ENCODE measurements at regions not wholly inside any gene's neighbourhood (a gene's known extent, or its start where the extent isn't known, plus 50 kb on each side); places are given as distances from the start of the nearest gene placed in this dataset.

DNA sequence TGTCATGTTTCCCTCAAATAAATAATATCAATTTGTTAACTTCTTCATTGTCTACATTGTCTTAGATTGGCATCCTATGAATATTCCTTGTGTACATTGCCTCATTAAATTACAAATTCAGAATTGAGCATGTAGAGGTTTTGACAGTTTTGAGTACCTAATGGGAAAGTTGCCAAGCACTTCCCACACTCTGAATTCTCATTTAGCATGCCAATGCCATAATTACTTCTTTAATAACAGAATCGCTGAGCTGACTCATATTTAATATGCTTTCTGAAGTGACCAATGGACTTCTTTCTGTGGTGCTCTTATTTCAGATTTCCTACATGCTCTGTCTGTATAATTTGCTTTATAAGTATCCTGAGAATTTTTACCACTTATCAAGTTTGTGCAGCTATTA lies 114.4 kb upstream of the NOL4 start:
- H3K4me3 ChIP-seq (ENCODE audit: low read depth, low read length) = no peak overlapping the region
- TF ChIP-seq, protein P1, sequence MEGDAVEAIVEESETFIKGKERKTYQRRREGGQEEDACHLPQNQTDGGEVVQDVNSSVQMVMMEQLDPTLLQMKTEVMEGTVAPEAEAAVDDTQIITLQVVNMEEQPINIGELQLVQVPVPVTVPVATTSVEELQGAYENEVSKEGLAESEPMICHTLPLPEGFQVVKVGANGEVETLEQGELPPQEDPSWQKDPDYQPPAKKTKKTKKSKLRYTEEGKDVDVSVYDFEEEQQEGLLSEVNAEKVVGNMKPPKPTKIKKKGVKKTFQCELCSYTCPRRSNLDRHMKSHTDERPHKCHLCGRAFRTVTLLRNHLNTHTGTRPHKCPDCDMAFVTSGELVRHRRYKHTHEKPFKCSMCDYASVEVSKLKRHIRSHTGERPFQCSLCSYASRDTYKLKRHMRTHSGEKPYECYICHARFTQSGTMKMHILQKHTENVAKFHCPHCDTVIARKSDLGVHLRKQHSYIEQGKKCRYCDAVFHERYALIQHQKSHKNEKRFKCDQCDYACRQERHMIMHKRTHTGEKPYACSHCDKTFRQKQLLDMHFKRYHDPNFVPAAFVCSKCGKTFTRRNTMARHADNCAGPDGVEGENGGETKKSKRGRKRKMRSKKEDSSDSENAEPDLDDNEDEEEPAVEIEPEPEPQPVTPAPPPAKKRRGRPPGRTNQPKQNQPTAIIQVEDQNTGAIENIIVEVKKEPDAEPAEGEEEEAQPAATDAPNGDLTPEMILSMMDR (IDR thresholded peaks at IDR 0.05; ENCODE audit: low read depth, low read length, missing control alignments) = no peak
- in situ Hi-C loops (cut with HindIII; ENCODE audit: low sequenced_read_pairs) = no loop called here
- DNase-seq (ENCODE audit: low read depth) = no peak

DNA sequence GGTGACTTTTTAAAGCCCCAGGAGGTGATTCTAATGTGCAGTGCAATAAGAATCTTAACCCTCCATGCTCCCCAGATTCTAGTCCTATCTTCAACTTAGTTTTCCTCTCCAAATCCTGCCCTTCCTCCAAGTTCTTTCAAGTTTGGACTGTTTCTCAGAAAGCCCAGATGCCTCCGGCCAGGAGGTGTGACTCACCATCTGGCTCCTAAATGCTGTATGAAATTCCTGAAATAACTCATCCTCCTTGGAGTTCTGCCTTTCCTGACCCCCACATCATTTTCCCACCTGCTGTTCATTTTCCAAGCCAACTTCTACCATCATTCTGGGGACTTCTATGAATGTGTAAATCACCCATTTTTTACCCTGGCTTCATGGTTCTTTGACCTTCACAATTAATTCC lies 118.2 kb upstream of the NOL4 start:
- DNase-seq (ENCODE audit: low read depth) = peak; percentile 85
- no peak overlapping the region for H3K4me3 ChIP-seq (ENCODE audit: low read depth, low read length)
- TF ChIP-seq, protein P1 (IDR thresholded peaks at IDR 0.05; ENCODE audit: low read depth, low read length, missing control alignments) = no peak
- in situ Hi-C loops (cut with HindIII; ENCODE audit: low sequenced_read_pairs) = no loop called here

DNA sequence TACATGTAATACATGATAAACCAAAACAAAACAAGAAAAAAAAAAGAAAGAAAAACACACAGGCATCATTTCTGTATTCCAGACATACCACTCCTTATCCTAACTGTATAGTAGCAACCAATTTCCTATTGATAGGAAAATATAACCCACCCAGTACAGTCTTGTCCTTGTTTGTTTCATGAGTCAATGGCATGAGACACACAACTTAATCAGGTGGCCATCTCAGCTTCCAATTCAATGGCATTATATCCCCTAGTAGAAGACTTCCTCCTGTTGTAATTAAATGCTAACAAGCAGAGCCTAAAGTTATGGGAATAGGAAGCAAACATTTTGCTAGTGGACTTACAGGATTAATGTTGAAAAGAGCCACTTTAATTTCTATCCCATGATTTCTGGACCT lies 121.0 kb upstream of the NOL4 start:
- TF ChIP-seq, protein P1 (IDR thresholded peaks at IDR 0.05; ENCODE audit: low read depth, low read length, missing control alignments) = no peak
- no peak overlapping the region for H3K4me3 ChIP-seq (ENCODE audit: low read depth, low read length)
- DNase-seq (ENCODE audit: low read depth) = no peak
- in situ Hi-C loops (cut with HindIII; ENCODE audit: low sequenced_read_pairs) = no loop called here

DNA sequence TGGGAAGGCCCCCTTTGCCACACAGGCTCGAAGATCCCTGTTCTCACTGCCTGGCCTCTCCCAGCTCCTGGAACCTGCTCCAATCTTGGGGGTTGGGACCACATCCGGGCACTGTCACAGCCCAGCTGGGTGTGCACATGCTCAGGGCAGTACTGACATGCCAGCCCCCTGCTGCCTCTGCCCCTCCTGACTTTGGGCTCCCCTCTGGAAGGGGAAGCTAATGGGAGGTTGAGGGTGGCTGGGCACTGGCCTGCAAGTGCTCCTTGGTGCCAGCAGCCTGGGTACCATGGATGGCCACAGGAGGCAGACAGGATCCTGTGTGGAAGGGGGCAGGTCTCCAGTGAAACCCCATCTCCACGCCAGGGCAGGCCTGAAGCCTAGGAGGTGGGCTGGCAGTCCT lies 126.1 kb upstream of the NOL4 start:
- in situ Hi-C loops (cut with HindIII; ENCODE audit: low sequenced_read_pairs) = no loop called here

DNA sequence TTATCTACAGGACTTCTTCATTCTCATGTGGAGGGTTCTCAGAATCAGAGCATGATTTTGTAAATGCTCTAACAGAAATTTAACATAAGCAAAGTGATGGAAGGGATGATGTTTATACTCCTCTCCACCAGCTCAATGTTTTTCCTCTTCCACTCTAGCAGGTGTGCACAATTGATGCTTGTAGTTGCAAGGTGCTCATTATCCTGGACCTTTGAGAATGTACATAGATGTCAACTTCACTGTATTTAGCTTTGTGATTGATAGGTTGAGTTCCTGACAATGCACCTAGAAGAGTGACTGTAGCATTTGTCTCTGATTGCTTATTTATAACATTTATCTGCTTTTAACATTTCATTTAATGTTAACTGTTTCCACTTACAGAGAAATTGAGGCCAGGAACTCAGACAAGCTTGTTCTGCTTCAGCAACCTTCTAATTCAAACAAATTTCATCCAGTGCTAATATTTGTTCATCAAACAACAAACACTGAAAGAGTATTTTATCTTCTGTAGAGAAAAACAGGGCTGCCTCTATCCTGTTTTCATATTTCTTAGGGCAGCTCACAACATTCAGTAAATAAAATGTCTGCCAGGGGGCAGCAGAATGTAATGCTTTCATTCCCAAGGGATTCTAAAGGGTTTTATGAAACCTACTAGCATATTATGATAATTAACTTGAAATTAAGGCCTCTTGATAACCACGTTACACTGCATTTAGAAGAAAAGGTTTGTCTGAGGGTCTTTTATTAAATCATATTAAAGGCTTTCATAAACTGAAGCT lies 127.9 kb upstream of the NOL4 start:
- in situ Hi-C loops (cut with HindIII; ENCODE audit: low sequenced_read_pairs) = no loop called here
- peak; percentile 11 for DNase-seq (ENCODE audit: low read depth)
- H3K4me3 ChIP-seq (ENCODE audit: low read depth, low read length) = no peak overlapping the region
- TF ChIP-seq, protein P1 (IDR thresholded peaks at IDR 0.05; ENCODE audit: low read depth, low read length, missing control alignments) = peak; percentile 39

More for the DNA sequence above, 126.1 kb upstream of the NOL4 start:
- H3K4me3 ChIP-seq (ENCODE audit: low read depth, low read length) = no peak overlapping the region
- TF ChIP-seq, protein P1 (IDR thresholded peaks at IDR 0.05; ENCODE audit: low read depth, low read length, missing control alignments) = no peak
- no peak for DNase-seq (ENCODE audit: low read depth)

DNA sequence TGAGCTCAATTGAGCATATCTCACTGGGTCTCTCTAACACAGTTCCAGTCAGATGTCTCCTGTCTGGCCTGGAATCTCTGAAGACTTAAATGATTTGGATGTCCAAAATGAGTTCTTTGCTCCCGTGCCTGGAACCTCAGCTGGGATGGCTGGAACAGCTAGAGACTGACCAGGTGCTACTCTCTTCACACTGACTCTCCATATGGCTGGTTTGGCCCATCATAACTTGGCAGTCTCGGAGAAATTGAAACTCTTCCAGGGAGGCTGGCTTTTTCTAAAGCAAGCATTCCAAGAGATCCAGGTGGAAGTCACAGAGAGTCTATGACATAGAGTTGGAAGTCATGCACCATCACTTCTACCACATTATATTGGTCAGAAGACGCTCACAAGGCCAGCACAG lies 129.6 kb upstream of the NOL4 start:
- in situ Hi-C loops (cut with HindIII; ENCODE audit: low sequenced_read_pairs) = no loop called here
- H3K4me3 ChIP-seq (ENCODE audit: low read depth, low read length) = no peak overlapping the region
- no peak for DNase-seq (ENCODE audit: low read depth)
- TF ChIP-seq, protein P1 (IDR thresholded peaks at IDR 0.05; ENCODE audit: low read depth, low read length, missing control alignments) = no peak

Measured in astrocyte of the cerebellum (primary cell).